Thyroid gland (tissue), 4 donors: ENCODE measurements at regions not wholly inside any gene's neighbourhood (a gene's known extent, or its start where the extent isn't known, plus 50 kb on each side); places are given as distances from the start of the nearest gene placed in this dataset.

ENCODE experiments used
- POLR2A ChIP-seq, 2 donors: fragments of 450-650 bp; IDR thresholded peaks; one replicate each; pipeline ENCODE4 v1.6.1; 2017; ENCODE audit warnings: antibody characterized with exemption in 2 of 2, mild to moderate bottlenecking in 2 of 2, moderate library complexity in 1 of 2
- TF ChIP-seq, protein P1 (sequence below), 6 experiments: fragments of 200-600 bp in 3 of 6; fragments of 450-650 bp in 3 of 6; sonication (generic) in 3 of 6; IDR thresholded peaks; one replicate each; pipeline ENCODE4 v1.5.1; 2016 to 2019; ENCODE audit warnings: antibody characterized with exemption in 6 of 6, mild to moderate bottlenecking in 2 of 6, inconsistent platforms in 1 of 6, moderate library complexity in 1 of 6

DNA sequence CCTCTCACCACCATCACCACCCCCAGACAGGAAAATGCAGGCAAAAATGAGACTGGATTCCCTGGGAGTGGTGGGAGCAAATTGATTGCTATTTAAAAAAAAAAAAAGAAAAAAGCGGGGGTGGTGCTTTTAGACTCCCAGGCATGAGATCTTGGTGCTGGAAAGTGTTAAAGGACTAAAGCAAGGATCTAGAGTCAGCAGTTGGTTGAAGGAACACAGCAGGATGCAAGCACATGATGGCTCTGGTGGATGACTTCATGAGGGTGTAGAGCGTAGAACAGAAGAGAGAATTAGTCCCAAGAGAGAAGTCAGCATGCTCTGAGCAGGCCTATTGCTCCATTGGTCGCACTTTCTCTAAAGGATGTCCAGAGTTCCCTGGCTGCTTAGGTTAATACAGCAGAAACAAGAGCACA is 183.8 kb upstream of the HMGA2 start:
- TF ChIP-seq, protein P1, sequence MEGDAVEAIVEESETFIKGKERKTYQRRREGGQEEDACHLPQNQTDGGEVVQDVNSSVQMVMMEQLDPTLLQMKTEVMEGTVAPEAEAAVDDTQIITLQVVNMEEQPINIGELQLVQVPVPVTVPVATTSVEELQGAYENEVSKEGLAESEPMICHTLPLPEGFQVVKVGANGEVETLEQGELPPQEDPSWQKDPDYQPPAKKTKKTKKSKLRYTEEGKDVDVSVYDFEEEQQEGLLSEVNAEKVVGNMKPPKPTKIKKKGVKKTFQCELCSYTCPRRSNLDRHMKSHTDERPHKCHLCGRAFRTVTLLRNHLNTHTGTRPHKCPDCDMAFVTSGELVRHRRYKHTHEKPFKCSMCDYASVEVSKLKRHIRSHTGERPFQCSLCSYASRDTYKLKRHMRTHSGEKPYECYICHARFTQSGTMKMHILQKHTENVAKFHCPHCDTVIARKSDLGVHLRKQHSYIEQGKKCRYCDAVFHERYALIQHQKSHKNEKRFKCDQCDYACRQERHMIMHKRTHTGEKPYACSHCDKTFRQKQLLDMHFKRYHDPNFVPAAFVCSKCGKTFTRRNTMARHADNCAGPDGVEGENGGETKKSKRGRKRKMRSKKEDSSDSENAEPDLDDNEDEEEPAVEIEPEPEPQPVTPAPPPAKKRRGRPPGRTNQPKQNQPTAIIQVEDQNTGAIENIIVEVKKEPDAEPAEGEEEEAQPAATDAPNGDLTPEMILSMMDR (IDR thresholded peaks at IDR 0.05), result no peak
- no peak for TF ChIP-seq POLR2A (IDR thresholded peaks at IDR 0.05)
